ENCODE measurements at regions not wholly inside any gene's neighbourhood (a gene's known extent, or its start where the extent isn't known, plus 50 kb on each side); places are given as distances from the start of the nearest gene placed in this dataset.
"Not testable (repeated sequence)": the region's sequence is repeated elsewhere in the genome, so short reads cannot be mapped to it uniquely, and the experiment has no call there.

- Histone ChIP-seq H3K9ac (ENCODE audit: low read length in 2 of 2) (no peak overlapping the region), H3K27me3 (ENCODE audit: control insufficient read depth in 1 of 2, insufficient read depth in 2 of 2, low read length in 2 of 2) (peaks cover 0 to 2% of the 10 kb centered on the region in 2 donors), H3K27ac (ENCODE audit: low read length) (no peak overlapping the region), H3K4me1 (ENCODE audit: control insufficient read depth, insufficient read depth, low read length) (no peaks in the 10 kb centered on the region), H3K4me3 (ENCODE audit: low read length in 2 of 2) (no peak overlapping the region), H3K9me3 (ENCODE audit: control insufficient read depth in 2 of 2, low read length in 2 of 2) (no peaks in the 10 kb centered on the region), H3K36me3 (ENCODE audit: control insufficient read depth in 2 of 2, insufficient read depth in 2 of 2, low read length in 2 of 2) (no peaks in the 10 kb centered on the region)
Measured at GRCh38 chr12:107503887-107504885, 181.4 kb upstream of the PWP1 start.

GRCh38 chr12:107509421-107509820 lies 176.2 kb upstream of the PWP1 start:
- Histone ChIP-seq H3K27me3 (ENCODE audit: control insufficient read depth in 1 of 2, insufficient read depth in 2 of 2, low read length in 2 of 2) (peaks cover 0 to 2% of the 10 kb centered on the region in 2 donors), H3K27ac (ENCODE audit: low read length) (no peak overlapping the region), H3K4me1 (ENCODE audit: control insufficient read depth, insufficient read depth, low read length) (no peaks in the 10 kb centered on the region), H3K9me3 (ENCODE audit: control insufficient read depth in 2 of 2, low read length in 2 of 2) (no peaks in the 10 kb centered on the region), H3K9ac (ENCODE audit: low read length in 2 of 2) (no peak overlapping the region), H3K36me3 (ENCODE audit: control insufficient read depth in 2 of 2, insufficient read depth in 2 of 2, low read length in 2 of 2) (no peaks in the 10 kb centered on the region), H3K4me3 (ENCODE audit: low read length in 2 of 2) (no peak overlapping the region)

GRCh38 chr12:107510211-107510610 lies 175.4 kb upstream of the PWP1 start:
- H3K4me3 ChIP-seq (ENCODE audit: low read length in 2 of 2) = no peak overlapping the region
- H3K27ac ChIP-seq (ENCODE audit: low read length) = no peak overlapping the region
- H3K9ac ChIP-seq (ENCODE audit: low read length in 2 of 2) = no peak overlapping the region
- peaks cover 0 to 2% of the 10 kb centered on the region in 2 donors for H3K27me3 ChIP-seq (ENCODE audit: control insufficient read depth in 1 of 2, insufficient read depth in 2 of 2, low read length in 2 of 2)
- no peaks in the 10 kb centered on the region for H3K36me3 ChIP-seq (ENCODE audit: control insufficient read depth in 2 of 2, insufficient read depth in 2 of 2, low read length in 2 of 2)
- no peaks in the 10 kb centered on the region for H3K9me3 ChIP-seq (ENCODE audit: control insufficient read depth in 2 of 2, low read length in 2 of 2)
- H3K4me1 ChIP-seq (ENCODE audit: control insufficient read depth, insufficient read depth, low read length) = no peaks in the 10 kb centered on the region

GRCh38 chr12:107511292-107511691 lies 174.3 kb upstream of the PWP1 start:
- no peak overlapping the region for H3K27ac ChIP-seq (ENCODE audit: low read length)
- no peaks in the 10 kb centered on the region for H3K36me3 ChIP-seq (ENCODE audit: control insufficient read depth in 2 of 2, insufficient read depth in 2 of 2, low read length in 2 of 2)
- H3K27me3 ChIP-seq (ENCODE audit: control insufficient read depth in 1 of 2, insufficient read depth in 2 of 2, low read length in 2 of 2) = peaks cover 0 to 2% of the 10 kb centered on the region in 2 donors
- H3K4me1 ChIP-seq (ENCODE audit: control insufficient read depth, insufficient read depth, low read length) = no peaks in the 10 kb centered on the region
- H3K9me3 ChIP-seq (ENCODE audit: control insufficient read depth in 2 of 2, low read length in 2 of 2) = no peaks in the 10 kb centered on the region
- no peak overlapping the region for H3K4me3 ChIP-seq (ENCODE audit: low read length in 2 of 2)
- no peak overlapping the region for H3K9ac ChIP-seq (ENCODE audit: low read length in 2 of 2)

- H3K27me3 ChIP-seq (ENCODE audit: control insufficient read depth in 1 of 2, insufficient read depth in 2 of 2, low read length in 2 of 2) = peaks cover 0 to 2% of the 10 kb centered on the region in 2 donors
- H3K36me3 ChIP-seq (ENCODE audit: control insufficient read depth in 2 of 2, insufficient read depth in 2 of 2, low read length in 2 of 2) = no peaks in the 10 kb centered on the region
- H3K9ac ChIP-seq (ENCODE audit: low read length in 2 of 2) = no peak overlapping the region
Measured at GRCh38 chr12:107512391-107512790, 173.2 kb upstream of the PWP1 start.

GRCh38 chr12:107513184-107513583 lies 172.4 kb upstream of the PWP1 start:
- Histone ChIP-seq H3K9me3 (ENCODE audit: control insufficient read depth in 2 of 2, low read length in 2 of 2) (no peaks in the 10 kb centered on the region), H3K27me3 (ENCODE audit: control insufficient read depth in 1 of 2, insufficient read depth in 2 of 2, low read length in 2 of 2) (peaks cover 0 to 2% of the 10 kb centered on the region in 2 donors), H3K4me1 (ENCODE audit: control insufficient read depth, insufficient read depth, low read length) (no peaks in the 10 kb centered on the region), H3K9ac (ENCODE audit: low read length in 2 of 2) (no peak overlapping the region), H3K36me3 (ENCODE audit: control insufficient read depth in 2 of 2, insufficient read depth in 2 of 2, low read length in 2 of 2) (no peaks in the 10 kb centered on the region), H3K4me3 (ENCODE audit: low read length in 2 of 2) (no peak overlapping the region), H3K27ac (ENCODE audit: low read length) (no peak overlapping the region)

More at GRCh38 chr12:107512391-107512790, 173.2 kb upstream of the PWP1 start:
- Histone ChIP-seq H3K4me3 (ENCODE audit: low read length in 2 of 2) (no peak overlapping the region), H3K27ac (ENCODE audit: low read length) (no peak overlapping the region), H3K9me3 (ENCODE audit: control insufficient read depth in 2 of 2, low read length in 2 of 2) (no peaks in the 10 kb centered on the region), H3K4me1 (ENCODE audit: control insufficient read depth, insufficient read depth, low read length) (no peaks in the 10 kb centered on the region)

GRCh38 chr12:107513636-107514400 lies 171.8 kb upstream of the PWP1 start:
- peaks cover 0 to under 1% of the 10 kb centered on the region in 2 donors for H3K27me3 ChIP-seq (ENCODE audit: control insufficient read depth in 1 of 2, insufficient read depth in 2 of 2, low read length in 2 of 2)
- H3K9me3 ChIP-seq (ENCODE audit: control insufficient read depth in 2 of 2, low read length in 2 of 2) = peaks cover 0 to 1% of the 10 kb centered on the region in 2 donors
- no peak overlapping the region for H3K9ac ChIP-seq (ENCODE audit: low read length in 2 of 2)
- no peaks in the 10 kb centered on the region for H3K36me3 ChIP-seq (ENCODE audit: control insufficient read depth in 2 of 2, insufficient read depth in 2 of 2, low read length in 2 of 2)
- no peaks in the 10 kb centered on the region for H3K4me1 ChIP-seq (ENCODE audit: control insufficient read depth, insufficient read depth, low read length)
- no peak overlapping the region for H3K27ac ChIP-seq (ENCODE audit: low read length)
- no peak overlapping the region for H3K4me3 ChIP-seq (ENCODE audit: low read length in 2 of 2)

GRCh38 chr12:107514887-107515445 lies 170.6 kb upstream of the PWP1 start:
- H3K4me1 ChIP-seq (ENCODE audit: control insufficient read depth, insufficient read depth, low read length) = no peaks in the 10 kb centered on the region
- no peak overlapping the region for H3K4me3 ChIP-seq (ENCODE audit: low read length in 2 of 2)
- H3K27me3 ChIP-seq (ENCODE audit: control insufficient read depth in 1 of 2, insufficient read depth in 2 of 2, low read length in 2 of 2) = no peaks in the 10 kb centered on the region
- H3K9ac ChIP-seq (ENCODE audit: low read length in 2 of 2) = no peak overlapping the region
- no peak overlapping the region for H3K27ac ChIP-seq (ENCODE audit: low read length)
- H3K9me3 ChIP-seq (ENCODE audit: control insufficient read depth in 2 of 2, low read length in 2 of 2) = peaks cover 0 to 3% of the 10 kb centered on the region in 2 donors
- no peaks in the 10 kb centered on the region for H3K36me3 ChIP-seq (ENCODE audit: control insufficient read depth in 2 of 2, insufficient read depth in 2 of 2, low read length in 2 of 2)

GRCh38 chr12:107515446-107515958 lies 170.1 kb upstream of the PWP1 start:
- Histone ChIP-seq H3K4me3 (ENCODE audit: low read length in 2 of 2) (no peak overlapping the region), H3K27me3 (ENCODE audit: control insufficient read depth in 1 of 2, insufficient read depth in 2 of 2, low read length in 2 of 2) (no peaks in the 10 kb centered on the region), H3K4me1 (ENCODE audit: control insufficient read depth, insufficient read depth, low read length) (no peaks in the 10 kb centered on the region), H3K9me3 (ENCODE audit: control insufficient read depth in 2 of 2, low read length in 2 of 2) (peaks cover 0 to 3% of the 10 kb centered on the region in 2 donors), H3K9ac (ENCODE audit: low read length in 2 of 2) (no peak overlapping the region), H3K36me3 (ENCODE audit: control insufficient read depth in 2 of 2, insufficient read depth in 2 of 2, low read length in 2 of 2) (no peaks in the 10 kb centered on the region), H3K27ac (ENCODE audit: low read length) (no peak overlapping the region)

GRCh38 chr12:107517816-107518215 lies 167.8 kb upstream of the PWP1 start:
- H3K27ac ChIP-seq (ENCODE audit: low read length); H3K36me3 ChIP-seq (ENCODE audit: control insufficient read depth in 2 of 2, insufficient read depth in 2 of 2, low read length in 2 of 2); H3K9ac ChIP-seq (ENCODE audit: low read length in 2 of 2); H3K4me1 ChIP-seq (ENCODE audit: control insufficient read depth, insufficient read depth, low read length); H3K4me3 ChIP-seq (ENCODE audit: low read length in 2 of 2); H3K27me3 ChIP-seq (ENCODE audit: control insufficient read depth in 1 of 2, insufficient read depth in 2 of 2, low read length in 2 of 2); H3K9me3 ChIP-seq (ENCODE audit: control insufficient read depth in 2 of 2, low read length in 2 of 2): not testable (repeated sequence)
